Natural killer cell (primary cell): ENCODE measurements at regions not wholly inside any gene's neighbourhood (a gene's known extent, or its start where the extent isn't known, plus 50 kb on each side); places are given as distances from the start of the nearest gene placed in this dataset.
A peak's percentile ranks its signal among the peaks of the same experiment; 100 is the strongest.

ENCODE experiments used
- ATAC-seq, 3 donors: fragments of 150-1000 bp in 2 of 3; fragments of 200-7000 bp in 1 of 3; cut with Tn5 transposase; 1 replicate in 1 of 3; 2 replicates in 2 of 3; pipeline ENCODE4 v1.10.0; 2021; ENCODE audit warnings: mild to moderate bottlenecking in 2 of 3, moderate library complexity in 2 of 3
- DNase-seq, 2 donors: peaks; one replicate each; pipeline versions ENCODE4 v3.0.0 to v3.0.0-alpha.2; 2013 to 2021; ENCODE audit warnings: mixed read lengths in 1 of 2
- H3K27ac ChIP-seq: one replicate; pipeline ENCODE4 v1.5.1; 2013; ENCODE audit warnings: mild to moderate bottlenecking, low read length
- H3K27me3 ChIP-seq: one replicate; pipeline ENCODE4 v1.6.1; 2013; ENCODE audit warnings: low read length; ENCODE audit not compliant: control insufficient read depth, insufficient read depth
- H3K36me3 ChIP-seq: one replicate; pipeline ENCODE4 v1.6.1; 2013; ENCODE audit warnings: low read length; ENCODE audit not compliant: control insufficient read depth, insufficient read depth
- H3K4me1 ChIP-seq: one replicate; pipeline ENCODE4 v1.6.1; 2013; ENCODE audit warnings: low read length; ENCODE audit not compliant: control insufficient read depth, insufficient read depth
- H3K4me3 ChIP-seq: one replicate; pipeline ENCODE4 v1.5.1; 2013; ENCODE audit warnings: low read length
- H3K9me3 ChIP-seq: one replicate; pipeline ENCODE4 v1.6.1; 2013; ENCODE audit warnings: low read length; ENCODE audit not compliant: control insufficient read depth, insufficient read depth
- H3K27ac Mint-ChIP-seq, 2 donors: one replicate each; pipeline ENCODE4 v1.8.0; 2022; ENCODE audit warnings: mild to moderate bottlenecking in 2 of 2, mixed read lengths in 2 of 2, moderate library complexity in 1 of 2
- H3K27me3 Mint-ChIP-seq, 2 donors: one replicate each; pipeline ENCODE4 v1.8.0; 2022; ENCODE audit warnings: low read depth in 2 of 2, mixed read lengths in 2 of 2
- H3K36me3 Mint-ChIP-seq: one replicate; pipeline ENCODE4 v1.8.0; 2022; ENCODE audit warnings: mixed read lengths
- H3K4me1 Mint-ChIP-seq, 2 donors: one replicate each; pipeline ENCODE4 v1.8.0; 2022; ENCODE audit warnings: mixed read lengths in 2 of 2
- H3K4me3 Mint-ChIP-seq: one replicate; pipeline ENCODE4 v1.8.0; 2022; ENCODE audit warnings: mild to moderate bottlenecking, moderate library complexity, mixed read lengths
- H3K9me3 Mint-ChIP-seq, 2 donors: one replicate each; pipeline ENCODE4 v1.8.0; 2022; ENCODE audit warnings: mixed read lengths in 2 of 2
- WGBS: methylation state at CpG from one replicate; pipeline ENCODE4 v1.1.7; 2013; ENCODE audit warnings: missing lambda C conversion rate; ENCODE audit not compliant: insufficient coverage; 5-methylcytosine and 5-hydroxymethylcytosine counted together
- intact Hi-C: fragments of 100-400 bp; cut with micrococcal nuclease; formaldehyde crosslinking; loops from one replicate; pipeline ENCODE4 v1.14.2; 2022
- TF ChIP-seq, protein P1 (sequence below): fragments of 200-600 bp; IDR thresholded peaks from one replicate; pipeline ENCODE4 v1.8.0; 2022; ENCODE audit warnings: antibody characterized with exemption

DNA sequence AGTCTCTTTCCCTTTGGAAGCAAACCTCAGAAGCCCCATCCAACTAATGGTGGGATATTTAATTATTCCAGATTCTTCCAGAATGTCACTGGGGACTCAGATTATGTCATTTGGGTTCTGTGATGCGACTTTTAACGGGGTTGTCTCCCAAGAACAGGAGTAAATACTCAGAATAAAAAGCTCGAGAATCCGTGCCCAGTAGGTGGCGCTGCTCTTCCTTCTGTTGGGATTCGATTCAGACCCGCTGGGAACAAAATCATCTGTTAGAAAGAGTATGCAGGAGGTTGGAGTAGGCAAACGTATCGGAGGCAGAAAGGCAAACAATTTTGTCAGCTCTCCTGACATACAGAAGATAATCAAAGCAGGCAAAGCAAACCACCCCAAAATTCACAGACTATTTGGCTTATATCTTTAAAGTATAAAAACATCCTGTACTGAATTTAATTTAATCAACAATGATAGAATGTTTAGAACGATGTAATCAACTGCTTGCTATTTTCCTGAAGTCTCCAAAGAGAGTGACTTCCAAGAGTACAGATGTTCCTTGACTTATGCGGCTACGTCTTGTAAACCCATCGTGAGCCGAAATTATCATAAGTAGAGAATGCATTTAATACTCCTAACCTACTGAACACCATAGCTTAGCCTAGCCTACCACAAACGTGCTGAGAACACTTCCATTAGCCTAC, 169.8 kb upstream of the RAI14 start:
- TF ChIP-seq, protein P1, sequence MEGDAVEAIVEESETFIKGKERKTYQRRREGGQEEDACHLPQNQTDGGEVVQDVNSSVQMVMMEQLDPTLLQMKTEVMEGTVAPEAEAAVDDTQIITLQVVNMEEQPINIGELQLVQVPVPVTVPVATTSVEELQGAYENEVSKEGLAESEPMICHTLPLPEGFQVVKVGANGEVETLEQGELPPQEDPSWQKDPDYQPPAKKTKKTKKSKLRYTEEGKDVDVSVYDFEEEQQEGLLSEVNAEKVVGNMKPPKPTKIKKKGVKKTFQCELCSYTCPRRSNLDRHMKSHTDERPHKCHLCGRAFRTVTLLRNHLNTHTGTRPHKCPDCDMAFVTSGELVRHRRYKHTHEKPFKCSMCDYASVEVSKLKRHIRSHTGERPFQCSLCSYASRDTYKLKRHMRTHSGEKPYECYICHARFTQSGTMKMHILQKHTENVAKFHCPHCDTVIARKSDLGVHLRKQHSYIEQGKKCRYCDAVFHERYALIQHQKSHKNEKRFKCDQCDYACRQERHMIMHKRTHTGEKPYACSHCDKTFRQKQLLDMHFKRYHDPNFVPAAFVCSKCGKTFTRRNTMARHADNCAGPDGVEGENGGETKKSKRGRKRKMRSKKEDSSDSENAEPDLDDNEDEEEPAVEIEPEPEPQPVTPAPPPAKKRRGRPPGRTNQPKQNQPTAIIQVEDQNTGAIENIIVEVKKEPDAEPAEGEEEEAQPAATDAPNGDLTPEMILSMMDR: peak; percentile 90
- no peaks in the 10 kb centered on the region for H3K36me3 Mint-ChIP-seq
- H3K27ac Mint-ChIP-seq: peak overlapping the region in 1 of 2 donors; percentile 15
- H3K27me3 Mint-ChIP-seq: peaks cover 0 to 4% of the 10 kb centered on the region in 2 donors
- no peak overlapping the region for H3K27ac ChIP-seq
- intact Hi-C loops: loop anchor here (1.0 to 5.0 kb wide), 3 partner anchors 36 to 412 kb away; no protein-coding TSS in a partner anchor
- H3K4me3 Mint-ChIP-seq: no peak overlapping the region
- ATAC-seq (peak; percentile 52 to 76 (median 69)), DNase-seq (peak; percentile 65 to 79)
- no peaks in the 10 kb centered on the region for H3K9me3 Mint-ChIP-seq
- H3K4me1 Mint-ChIP-seq: peaks cover 32 to 38% of the 10 kb centered on the region in 2 donors
- H3K4me1 ChIP-seq: peaks cover 9% of the 10 kb centered on the region
- H3K27me3 ChIP-seq: no peaks in the 10 kb centered on the region
- no peaks in the 10 kb centered on the region for H3K9me3 ChIP-seq
- H3K36me3 ChIP-seq: no peaks in the 10 kb centered on the region
- H3K4me3 ChIP-seq: no peak overlapping the region
- WGBS: 31% methylated on average over 12 of the region's 15 CpGs

- Histone ChIP-seq H3K9me3 (no peaks in the 10 kb centered on the region), H3K4me3 (no peak overlapping the region), H3K27ac (no peak overlapping the region), H3K4me1 (peaks cover 13% of the 10 kb centered on the region), H3K36me3 (no peaks in the 10 kb centered on the region), H3K27me3 (no peaks in the 10 kb centered on the region)
- Mint-ChIP-seq H3K4me1 (peaks cover 37 to 43% of the 10 kb centered on the region in 2 donors), H3K4me3 (no peak overlapping the region), H3K9me3 (no peaks in the 10 kb centered on the region), H3K27me3 (peaks cover 0 to 1% of the 10 kb centered on the region in 2 donors), H3K36me3 (no peaks in the 10 kb centered on the region), H3K27ac (peak overlapping the region in 1 of 2 donors; percentile 15)
- ATAC-seq (no peak), DNase-seq (no peak)
- TF ChIP-seq, protein P1: no peak
- intact Hi-C loops: loop anchor here (1.0 to 5.0 kb wide), 3 partner anchors 35 to 411 kb away; no protein-coding TSS in a partner anchor
- WGBS: 45% methylated on average over 2 of the region's 2 CpGs
These were observed 169.3 kb upstream of the RAI14 start for GRCh38 chr5:34486849-34487158.

- no peak for DNase-seq
- H3K27ac ChIP-seq: no peak overlapping the region
- H3K4me3 Mint-ChIP-seq: no peak overlapping the region
- ATAC-seq: no peak
- no peaks in the 10 kb centered on the region for H3K36me3 Mint-ChIP-seq
- H3K9me3 ChIP-seq: no peaks in the 10 kb centered on the region
- TF ChIP-seq, protein P1: no peak
- H3K4me3 ChIP-seq: no peak overlapping the region
- intact Hi-C loops: loop anchor here (5.0 kb wide), 1 partner anchor 35 kb away; no protein-coding TSS in a partner anchor
- H3K27me3 ChIP-seq: no peaks in the 10 kb centered on the region
- H3K4me1 ChIP-seq: peaks cover 13% of the 10 kb centered on the region
- H3K4me1 Mint-ChIP-seq: peaks cover 37 to 43% of the 10 kb centered on the region in 2 donors
- no peaks in the 10 kb centered on the region for H3K9me3 Mint-ChIP-seq
- peak overlapping the region in 1 of 2 donors; percentile 15 for H3K27ac Mint-ChIP-seq
- no peaks in the 10 kb centered on the region for H3K27me3 Mint-ChIP-seq
- 92% methylated on average over 11 of the region's 11 CpGs for WGBS
- H3K36me3 ChIP-seq: no peaks in the 10 kb centered on the region
These were observed 168.8 kb upstream of the RAI14 start for GRCh38 chr5:34487159-34487879.
